ENCODE measurements at regions not wholly inside any gene's neighbourhood (a gene's known extent, or its start where the extent isn't known, plus 50 kb on each side); places are given as distances from the start of the nearest gene placed in this dataset.

DNA sequence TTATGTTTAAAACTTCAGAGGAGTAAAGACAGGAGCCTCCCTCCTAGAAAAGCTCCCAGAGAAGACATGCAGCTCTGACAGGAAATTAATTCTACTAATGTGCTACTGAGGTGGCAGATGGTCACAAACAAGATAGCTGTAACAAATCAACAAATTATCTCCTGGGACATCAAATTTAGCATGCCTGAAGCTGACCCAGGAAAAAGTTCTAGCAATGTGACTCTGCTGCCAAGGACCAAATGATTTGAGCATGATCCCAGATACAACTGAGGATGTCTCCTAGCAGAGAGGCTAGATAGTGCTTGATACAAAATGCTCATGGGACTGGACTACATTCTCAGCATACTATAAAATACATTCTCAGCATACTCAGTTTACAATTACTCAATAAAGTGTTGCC, 413.5 kb upstream of the SMC2 start:
- Histone ChIP-seq H3K36me3 (ENCODE audit: control insufficient read depth in 2 of 2, extremely low read depth in 1 of 2, insufficient read depth in 2 of 2, low read length in 2 of 2) (no peaks in the 10 kb centered on the region), H3K9me1 (ENCODE audit: control insufficient read depth, extremely low read depth, insufficient read depth, low read length) (no peaks in the 10 kb centered on the region), H4K20me1 (ENCODE audit: control insufficient read depth, extremely low read depth, insufficient read depth, low read length) (no peaks in the 10 kb centered on the region), H3K4me3 (ENCODE audit: control insufficient read depth in 2 of 3, extremely low read depth in 1 of 3, insufficient read depth in 2 of 3, low read depth in 1 of 3, low read length in 3 of 3) (no peak overlapping the region), H3K4me2 (ENCODE audit: control insufficient read depth, extremely low read depth, insufficient read depth, low read depth, low read length) (no peak overlapping the region), H3K27ac (ENCODE audit: control insufficient read depth, insufficient read depth, low read length) (no peak overlapping the region), H3K9me3 (ENCODE audit: control insufficient read depth, low read depth, low read length) (no peaks in the 10 kb centered on the region), H3K9ac (ENCODE audit: control insufficient read depth, extremely low read depth, insufficient read depth, low read length) (no peak overlapping the region), H2AFZ (ENCODE audit: control insufficient read depth, low read length) (no peak overlapping the region), H3K4me1 (ENCODE audit: control insufficient read depth, extremely low read depth, insufficient read depth, low read length) (no peaks in the 10 kb centered on the region), H3K27me3 (ENCODE audit: control insufficient read depth, extremely low read depth, insufficient read depth, low read length) (no peaks in the 10 kb centered on the region), H3K79me2 (ENCODE audit: control insufficient read depth, insufficient read depth, low read length) (no peaks in the 10 kb centered on the region)
- dilution Hi-C loops (cut with MboI; ENCODE audit: extremely low pct_ligation_motif_present, low sequenced_read_pairs), result no loop called here
- TF ChIP-seq, protein P1, sequence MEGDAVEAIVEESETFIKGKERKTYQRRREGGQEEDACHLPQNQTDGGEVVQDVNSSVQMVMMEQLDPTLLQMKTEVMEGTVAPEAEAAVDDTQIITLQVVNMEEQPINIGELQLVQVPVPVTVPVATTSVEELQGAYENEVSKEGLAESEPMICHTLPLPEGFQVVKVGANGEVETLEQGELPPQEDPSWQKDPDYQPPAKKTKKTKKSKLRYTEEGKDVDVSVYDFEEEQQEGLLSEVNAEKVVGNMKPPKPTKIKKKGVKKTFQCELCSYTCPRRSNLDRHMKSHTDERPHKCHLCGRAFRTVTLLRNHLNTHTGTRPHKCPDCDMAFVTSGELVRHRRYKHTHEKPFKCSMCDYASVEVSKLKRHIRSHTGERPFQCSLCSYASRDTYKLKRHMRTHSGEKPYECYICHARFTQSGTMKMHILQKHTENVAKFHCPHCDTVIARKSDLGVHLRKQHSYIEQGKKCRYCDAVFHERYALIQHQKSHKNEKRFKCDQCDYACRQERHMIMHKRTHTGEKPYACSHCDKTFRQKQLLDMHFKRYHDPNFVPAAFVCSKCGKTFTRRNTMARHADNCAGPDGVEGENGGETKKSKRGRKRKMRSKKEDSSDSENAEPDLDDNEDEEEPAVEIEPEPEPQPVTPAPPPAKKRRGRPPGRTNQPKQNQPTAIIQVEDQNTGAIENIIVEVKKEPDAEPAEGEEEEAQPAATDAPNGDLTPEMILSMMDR (optimal IDR thresholded peaks at IDR 0.05 in 1 of 3, IDR thresholded peaks at IDR 0.05 in 1 of 3, conservative IDR thresholded peaks at IDR 0.05 in 1 of 3; ENCODE audit: extremely low read depth in 1 of 3, insufficient read depth in 2 of 3, low read length in 3 of 3), result no peak
- TF ChIP-seq EZH2 (IDR thresholded peaks at IDR 0.05; ENCODE audit: low read length), result no peak
- DNase-seq (ENCODE audit: low read depth, low spot score), result no peak
- no peak for FAIRE-seq

- no peaks in the 10 kb centered on the region for H3K9me3 ChIP-seq (ENCODE audit: control insufficient read depth, low read depth, low read length)
- H3K27ac ChIP-seq (ENCODE audit: control insufficient read depth, insufficient read depth, low read length), result no peak overlapping the region
- DNase-seq (ENCODE audit: low read depth, low spot score) (no peak), FAIRE-seq (no peak)
- H3K4me1 ChIP-seq (ENCODE audit: control insufficient read depth, extremely low read depth, insufficient read depth, low read length), result no peaks in the 10 kb centered on the region
- no peaks in the 10 kb centered on the region for H3K9me1 ChIP-seq (ENCODE audit: control insufficient read depth, extremely low read depth, insufficient read depth, low read length)
- no peak overlapping the region for H3K4me3 ChIP-seq (ENCODE audit: control insufficient read depth in 2 of 3, extremely low read depth in 1 of 3, insufficient read depth in 2 of 3, low read depth in 1 of 3, low read length in 3 of 3)
- dilution Hi-C loops (cut with MboI; ENCODE audit: extremely low pct_ligation_motif_present, low sequenced_read_pairs), result no loop called here
- no peak overlapping the region for H2AFZ ChIP-seq (ENCODE audit: control insufficient read depth, low read length)
- no peaks in the 10 kb centered on the region for H4K20me1 ChIP-seq (ENCODE audit: control insufficient read depth, extremely low read depth, insufficient read depth, low read length)
- H3K9ac ChIP-seq (ENCODE audit: control insufficient read depth, extremely low read depth, insufficient read depth, low read length), result no peak overlapping the region
- H3K36me3 ChIP-seq (ENCODE audit: control insufficient read depth in 2 of 2, extremely low read depth in 1 of 2, insufficient read depth in 2 of 2, low read length in 2 of 2), result no peaks in the 10 kb centered on the region
- no peak for TF ChIP-seq EZH2 (IDR thresholded peaks at IDR 0.05; ENCODE audit: low read length)
- TF ChIP-seq, protein P1 (optimal IDR thresholded peaks at IDR 0.05 in 1 of 3, IDR thresholded peaks at IDR 0.05 in 1 of 3, conservative IDR thresholded peaks at IDR 0.05 in 1 of 3; ENCODE audit: extremely low read depth in 1 of 3, insufficient read depth in 2 of 3, low read length in 3 of 3), result no peak
- H3K79me2 ChIP-seq (ENCODE audit: control insufficient read depth, insufficient read depth, low read length), result no peaks in the 10 kb centered on the region
- H3K4me2 ChIP-seq (ENCODE audit: control insufficient read depth, extremely low read depth, insufficient read depth, low read depth, low read length), result no peak overlapping the region
- H3K27me3 ChIP-seq (ENCODE audit: control insufficient read depth, extremely low read depth, insufficient read depth, low read length), result no peaks in the 10 kb centered on the region
Measured at GRCh38 chr9:103681435-103681834, 412.7 kb upstream of the SMC2 start.

Data from keratinocyte (primary cell).